DMS 273 (cell line): ENCODE measurements at regions not wholly inside any gene's neighbourhood (a gene's known extent, or its start where the extent isn't known, plus 50 kb on each side); places are given as distances from the start of the nearest gene placed in this dataset.
"Not testable (repeated sequence)": the region's sequence is repeated elsewhere in the genome, so short reads cannot be mapped to it uniquely, and the experiment has no call there.

Experiments
- DNase-seq: peaks from one replicate; lab custom pipeline; 2025; ENCODE audit not compliant: unreplicated experiment; lab: John Stamatoyannopoulos, UW

- no peak for DNase-seq
These were observed 154.7 kb upstream of the LRP1B start for GRCh38 chr2:142285480-142285879.

- DNase-seq: not testable (repeated sequence)
These were observed 153.5 kb upstream of the LRP1B start for GRCh38 chr2:142284336-142284735.

DNA sequence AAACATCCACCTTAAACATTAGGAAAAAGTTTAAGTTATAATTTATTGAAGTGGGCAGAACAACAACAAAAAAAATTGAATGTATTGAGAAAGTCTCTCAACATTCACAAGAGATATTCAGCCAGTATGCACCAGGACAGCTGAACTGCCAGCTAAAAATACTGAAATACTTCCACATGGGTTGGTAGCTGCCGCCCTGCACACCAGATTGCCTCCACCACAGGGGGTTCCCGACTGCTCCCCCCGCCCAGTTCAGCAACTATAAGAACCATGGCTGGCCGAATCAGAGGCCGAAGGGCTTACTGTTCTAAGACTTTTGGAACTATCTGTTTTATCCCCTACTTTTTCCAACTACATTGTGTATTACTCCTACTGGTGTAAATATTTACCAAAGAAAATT lies 150.0 kb upstream of the LRP1B start:
- DNase-seq: peak; percentile 3

GRCh38 chr2:142270990-142271389 lies 140.2 kb upstream of the LRP1B start:
- DNase-seq: no peak

GRCh38 chr2:142270291-142270690 lies 139.5 kb upstream of the LRP1B start:
- DNase-seq: no peak

DNA sequence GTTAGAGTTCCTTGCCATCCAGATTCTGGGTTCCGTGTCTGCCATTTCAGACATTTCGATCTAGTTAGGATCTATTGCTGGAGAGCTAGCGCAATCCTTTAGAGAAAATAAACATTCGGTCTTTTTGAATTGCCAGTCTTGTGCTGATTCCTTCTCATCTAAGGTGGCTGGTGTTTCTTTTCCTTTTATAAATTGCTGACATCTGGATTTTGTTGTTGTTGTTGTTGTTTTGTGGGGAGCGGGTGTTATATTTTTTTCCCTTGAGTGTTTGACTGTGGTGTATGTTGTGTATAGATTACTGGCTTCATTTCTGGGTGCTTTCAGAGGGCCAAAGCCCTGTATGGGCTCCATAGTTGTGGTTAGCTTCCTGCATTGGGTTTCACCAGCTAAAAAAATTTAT lies 128.5 kb upstream of the LRP1B start:
- no peak for DNase-seq

GRCh38 chr2:142254031-142254430 lies 123.2 kb upstream of the LRP1B start:
- no peak for DNase-seq

GRCh38 chr2:142241016-142241415 lies 110.2 kb upstream of the LRP1B start:
- no peak for DNase-seq

DNA sequence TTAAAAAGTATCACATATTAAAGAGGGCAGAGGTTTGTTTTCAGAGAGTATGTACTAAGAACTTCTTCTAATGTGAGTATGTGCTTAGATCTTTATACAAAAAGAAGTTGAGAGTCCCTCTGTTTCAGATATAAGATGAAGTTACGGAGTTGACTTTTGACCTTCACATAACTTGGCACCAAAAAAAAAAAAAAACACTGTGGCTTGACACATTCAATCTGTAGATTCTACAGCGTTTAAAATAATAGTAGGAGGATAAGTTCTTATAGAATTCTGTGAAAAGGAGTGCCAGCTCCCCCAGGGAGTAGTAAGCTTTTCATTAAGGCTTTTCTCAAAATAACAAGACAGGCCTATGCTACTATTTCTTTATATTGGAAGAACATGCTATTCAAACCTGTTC lies 105.4 kb upstream of the LRP1B start:
- DNase-seq: no peak

- no peak for DNase-seq
These were observed 103.9 kb upstream of the LRP1B start for GRCh38 chr2:142234741-142235140.

DNA sequence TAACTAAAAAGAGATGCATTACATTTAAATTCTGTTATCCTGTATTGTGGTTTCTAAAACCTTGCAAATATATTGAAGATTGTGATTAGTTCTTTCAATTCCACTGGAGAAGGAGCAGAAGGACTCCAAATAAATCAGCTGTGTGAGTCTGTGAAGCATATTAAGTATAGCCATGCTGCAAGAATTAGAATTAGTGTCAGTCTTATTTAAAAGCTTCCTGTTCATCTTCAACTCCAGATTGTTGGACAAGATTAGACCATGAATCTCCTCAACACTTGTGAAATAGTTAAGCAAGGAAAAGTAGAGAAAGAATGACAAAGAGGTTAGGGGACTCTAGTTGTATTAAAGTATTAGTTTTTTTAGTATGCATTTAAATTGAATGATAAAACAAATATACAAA lies 92.5 kb upstream of the LRP1B start:
- no peak for DNase-seq

- DNase-seq: no peak
These were observed 91.9 kb upstream of the LRP1B start for GRCh38 chr2:142222715-142223114.

DNA sequence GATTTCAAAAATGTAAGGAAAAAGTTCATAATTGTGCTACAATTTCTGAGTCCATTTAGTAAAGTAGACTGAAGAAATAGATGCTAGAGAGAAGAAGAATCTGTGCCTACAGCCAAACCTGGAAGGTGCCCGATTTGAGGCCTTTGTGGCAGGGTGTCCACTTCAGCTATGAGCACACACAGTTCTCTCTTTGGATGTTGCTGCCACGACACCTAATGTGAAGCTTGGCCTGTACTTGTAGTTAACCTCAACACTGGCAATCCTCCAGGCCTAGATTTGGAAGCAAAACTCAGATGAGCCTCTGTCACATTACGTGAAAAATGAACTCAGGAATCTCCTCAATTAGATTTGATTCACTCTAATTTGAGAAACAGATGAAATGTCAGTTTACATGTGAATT lies 90.1 kb upstream of the LRP1B start:
- DNase-seq: peak; percentile 12

- DNase-seq: no peak
These were observed 89.4 kb upstream of the LRP1B start for GRCh38 chr2:142220239-142220638.

DNA sequence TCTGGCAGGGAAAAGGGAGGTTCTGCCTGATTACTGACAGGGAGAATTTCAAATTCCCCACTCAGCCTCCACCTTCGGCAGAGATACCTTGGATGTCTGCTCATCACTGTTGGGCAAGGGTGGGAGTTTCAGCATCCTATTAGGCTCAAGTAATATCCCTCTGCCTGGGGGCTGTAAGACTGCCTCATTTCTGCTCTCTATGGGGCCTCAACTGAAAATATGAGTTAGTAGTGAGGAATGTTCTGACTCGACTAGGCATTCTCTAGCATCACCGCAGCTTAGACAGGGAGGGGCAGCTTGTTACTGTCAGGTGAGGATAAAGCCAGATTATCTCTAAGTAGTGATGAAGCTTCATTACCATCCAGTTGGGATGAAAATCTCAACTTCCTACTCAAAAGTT lies 87.7 kb upstream of the LRP1B start:
- DNase-seq: no peak

- DNase-seq: no peak
These were observed 87.0 kb upstream of the LRP1B start for GRCh38 chr2:142217804-142218203.

DNA sequence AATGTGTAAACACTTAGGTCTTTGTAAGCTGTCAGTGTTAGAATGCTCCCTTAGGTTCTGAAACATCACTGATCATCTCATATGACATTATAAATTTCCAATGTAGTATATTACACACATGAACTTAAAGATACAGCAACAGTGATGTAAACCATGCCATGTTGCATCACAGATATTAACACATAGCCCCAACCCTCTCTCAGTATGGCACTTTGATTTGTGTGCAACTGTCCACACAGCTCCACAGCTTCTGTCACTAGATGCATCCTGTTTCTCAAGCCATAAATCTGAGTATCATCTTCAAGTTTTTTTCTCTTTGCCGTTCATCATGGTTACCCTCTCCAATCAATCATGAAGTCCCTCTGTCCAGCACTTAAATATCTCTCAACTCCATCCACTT lies 69.2 kb upstream of the LRP1B start:
- no peak for DNase-seq

- DNase-seq: no peak
These were observed 68.3 kb upstream of the LRP1B start for GRCh38 chr2:142199073-142199472.

- no peak for DNase-seq
These were observed 60.0 kb upstream of the LRP1B start for GRCh38 chr2:142190805-142191204.

- no peak for DNase-seq
These were observed 58.7 kb upstream of the LRP1B start for GRCh38 chr2:142189501-142189900.

DNA sequence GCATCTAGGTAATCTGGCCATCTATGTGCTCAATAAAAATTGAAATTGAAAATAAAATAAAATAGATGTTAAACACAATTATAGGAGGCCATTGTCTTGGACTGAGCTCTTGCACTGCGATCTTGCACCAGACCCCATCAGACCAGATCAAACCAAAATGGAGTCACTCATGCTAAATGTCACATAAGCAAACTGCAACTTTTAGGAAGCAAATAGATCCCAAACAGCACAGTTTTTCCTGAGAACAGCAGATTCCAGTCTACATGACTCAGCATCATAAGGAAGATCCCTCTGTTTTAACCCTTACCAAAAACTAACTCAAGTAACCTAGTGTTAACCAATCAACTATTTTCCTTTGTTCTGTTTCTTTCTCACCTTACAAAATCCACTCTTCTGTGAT lies 57.7 kb upstream of the LRP1B start:
- no peak for DNase-seq

GRCh38 chr2:142180820-142181533 lies 50.2 kb upstream of the LRP1B start:
- peak; percentile 70 for DNase-seq
